ENCODE measurements at regions not wholly inside any gene's neighbourhood (a gene's known extent, or its start where the extent isn't known, plus 50 kb on each side); places are given as distances from the start of the nearest gene placed in this dataset.

- TF ChIP-seq, protein P1, sequence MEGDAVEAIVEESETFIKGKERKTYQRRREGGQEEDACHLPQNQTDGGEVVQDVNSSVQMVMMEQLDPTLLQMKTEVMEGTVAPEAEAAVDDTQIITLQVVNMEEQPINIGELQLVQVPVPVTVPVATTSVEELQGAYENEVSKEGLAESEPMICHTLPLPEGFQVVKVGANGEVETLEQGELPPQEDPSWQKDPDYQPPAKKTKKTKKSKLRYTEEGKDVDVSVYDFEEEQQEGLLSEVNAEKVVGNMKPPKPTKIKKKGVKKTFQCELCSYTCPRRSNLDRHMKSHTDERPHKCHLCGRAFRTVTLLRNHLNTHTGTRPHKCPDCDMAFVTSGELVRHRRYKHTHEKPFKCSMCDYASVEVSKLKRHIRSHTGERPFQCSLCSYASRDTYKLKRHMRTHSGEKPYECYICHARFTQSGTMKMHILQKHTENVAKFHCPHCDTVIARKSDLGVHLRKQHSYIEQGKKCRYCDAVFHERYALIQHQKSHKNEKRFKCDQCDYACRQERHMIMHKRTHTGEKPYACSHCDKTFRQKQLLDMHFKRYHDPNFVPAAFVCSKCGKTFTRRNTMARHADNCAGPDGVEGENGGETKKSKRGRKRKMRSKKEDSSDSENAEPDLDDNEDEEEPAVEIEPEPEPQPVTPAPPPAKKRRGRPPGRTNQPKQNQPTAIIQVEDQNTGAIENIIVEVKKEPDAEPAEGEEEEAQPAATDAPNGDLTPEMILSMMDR (IDR thresholded peaks at IDR 0.05; ENCODE audit: control insufficient read depth, extremely low read depth, insufficient read depth): no peak
Observed at GRCh38 chr2:128406736-128407554, 88.3 kb upstream of the HS6ST1 start.

DNA sequence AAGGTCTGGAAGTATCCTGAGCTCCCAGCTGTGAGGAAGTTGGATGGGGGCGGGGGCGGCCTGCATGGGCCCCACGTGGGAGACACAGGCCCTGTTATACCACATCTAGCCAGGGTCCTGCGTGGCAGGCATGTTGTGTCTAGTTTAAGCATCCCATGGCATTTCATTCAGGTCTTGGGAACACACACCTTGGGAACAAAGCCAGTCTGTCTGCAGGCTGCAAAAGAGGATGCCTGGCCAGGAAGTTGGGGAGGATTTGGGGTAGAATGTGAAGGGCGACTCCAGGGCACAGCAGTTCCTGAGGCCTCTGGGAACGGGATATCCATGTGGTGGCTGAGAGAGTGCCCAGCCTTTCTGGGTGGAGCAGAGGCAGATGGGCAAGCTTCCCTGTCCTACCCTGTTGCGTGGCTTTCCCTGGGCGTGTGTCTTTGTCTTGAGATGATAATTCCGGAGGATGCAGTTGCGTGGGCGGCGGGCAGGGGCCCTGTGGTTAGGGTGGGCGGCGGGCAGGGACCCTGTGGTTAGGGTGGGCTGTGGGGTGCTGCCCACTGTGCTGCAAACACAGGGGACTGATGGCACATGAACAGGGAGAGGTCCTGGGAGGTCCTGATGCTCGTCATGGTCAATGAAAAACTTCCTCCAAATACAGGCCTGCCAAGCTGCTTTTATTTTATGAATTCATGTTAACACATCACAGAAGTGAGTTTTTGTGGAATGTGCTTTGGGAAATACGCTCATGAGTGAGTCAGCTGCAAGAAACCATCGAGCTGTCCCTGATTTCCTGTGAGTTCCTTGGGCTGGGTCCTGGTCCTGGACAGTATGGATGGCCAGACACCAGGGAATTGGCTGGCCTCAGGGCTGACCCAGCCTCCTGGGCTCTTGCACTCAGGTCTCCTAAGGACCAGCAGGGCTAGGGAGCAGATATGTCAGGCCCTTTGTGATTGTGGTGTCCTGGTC lies 90.0 kb upstream of the HS6ST1 start:
- TF ChIP-seq, protein P1 (IDR thresholded peaks at IDR 0.05; ENCODE audit: control insufficient read depth, extremely low read depth, insufficient read depth): no peak
- no peak overlapping the region for H3K4me3 ChIP-seq (ENCODE audit: low read depth, low read length)
- DNase-seq (ENCODE audit: low read depth): no peak

More at GRCh38 chr2:128406736-128407554, 88.3 kb upstream of the HS6ST1 start:
- no peak overlapping the region for H3K4me3 ChIP-seq (ENCODE audit: low read depth, low read length)
- DNase-seq (ENCODE audit: low read depth): no peak

DNA sequence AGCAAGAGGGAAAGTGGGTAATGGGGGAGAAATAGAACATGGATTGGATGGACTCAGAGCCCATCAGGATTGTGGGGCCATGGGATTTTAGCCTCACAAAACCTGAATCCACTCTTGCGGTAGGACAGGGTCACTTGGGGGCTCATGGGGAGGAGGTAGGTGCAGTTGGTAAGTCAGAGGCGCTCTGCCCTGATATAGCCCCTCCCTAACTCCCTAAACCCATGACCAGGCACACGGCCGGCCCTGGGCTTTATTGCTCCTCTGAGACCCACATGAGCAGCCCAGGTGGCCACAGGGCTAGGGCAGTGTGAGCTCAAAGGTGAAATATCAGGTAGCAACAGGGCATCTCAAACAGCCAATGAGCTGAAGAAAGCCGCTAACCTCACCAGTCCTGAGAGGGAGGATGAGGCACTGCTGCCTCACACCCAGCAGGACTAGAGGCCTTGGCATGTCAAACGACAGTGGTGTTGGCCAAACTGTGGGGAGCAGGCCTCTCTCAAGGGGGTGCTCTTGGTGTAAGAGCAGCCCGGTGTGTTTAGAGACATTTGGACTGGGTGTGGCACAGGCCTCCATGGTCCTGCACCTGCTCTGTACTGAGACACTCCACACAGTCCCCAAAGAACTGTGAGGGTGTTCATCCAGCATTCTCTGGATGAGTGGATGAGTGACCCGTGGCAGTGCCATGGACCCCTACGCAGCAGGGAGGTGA lies 90.8 kb upstream of the HS6ST1 start:
- no peak overlapping the region for H3K4me3 ChIP-seq (ENCODE audit: low read depth, low read length)
- DNase-seq (ENCODE audit: low read depth): no peak
- TF ChIP-seq, protein P1 (IDR thresholded peaks at IDR 0.05; ENCODE audit: control insufficient read depth, extremely low read depth, insufficient read depth): no peak

DNA sequence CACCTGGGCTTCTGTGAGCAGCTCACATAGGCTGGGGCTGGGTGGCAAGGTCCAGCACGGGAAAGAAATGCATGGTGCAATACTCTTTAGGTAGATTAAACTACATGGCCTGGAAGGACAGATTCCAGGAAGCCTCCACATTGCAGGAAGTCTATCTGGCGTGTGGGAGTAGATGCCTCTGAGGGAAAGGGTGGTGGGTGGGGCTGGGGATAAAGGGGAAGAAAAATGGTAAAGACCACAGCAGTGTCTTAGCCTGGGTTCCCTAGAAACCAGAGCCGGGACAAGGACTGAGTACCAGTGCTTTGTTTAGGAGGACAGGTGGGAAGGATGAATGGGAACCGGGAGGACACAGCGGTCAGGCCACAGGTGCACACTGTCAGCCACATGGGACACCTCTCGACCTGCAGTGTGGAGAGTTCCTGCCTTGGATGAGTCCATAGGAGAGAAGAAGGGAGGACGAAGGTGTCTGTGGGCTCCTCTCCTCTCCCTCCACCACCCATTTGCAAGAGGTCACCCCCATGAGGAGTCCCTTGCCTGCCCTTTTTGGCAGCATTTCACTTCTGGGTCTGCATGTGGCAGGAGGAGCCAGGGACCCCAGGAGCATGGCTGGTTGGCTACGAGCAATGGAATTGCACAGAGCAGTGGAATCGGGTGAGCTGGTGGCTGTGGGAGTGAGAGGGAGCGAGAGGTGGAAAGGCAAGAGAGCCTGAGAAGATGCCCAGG lies 91.5 kb upstream of the HS6ST1 start:
- H3K4me3 ChIP-seq (ENCODE audit: low read depth, low read length): no peak overlapping the region
- no peak for DNase-seq (ENCODE audit: low read depth)
- TF ChIP-seq, protein P1 (IDR thresholded peaks at IDR 0.05; ENCODE audit: control insufficient read depth, extremely low read depth, insufficient read depth): no peak

- H3K4me3 ChIP-seq (ENCODE audit: low read depth, low read length): no peak overlapping the region
- no peak for DNase-seq (ENCODE audit: low read depth)
- TF ChIP-seq, protein P1 (IDR thresholded peaks at IDR 0.05; ENCODE audit: control insufficient read depth, extremely low read depth, insufficient read depth): no peak
Observed at GRCh38 chr2:128410758-128411215, 92.1 kb upstream of the HS6ST1 start.

GRCh38 chr2:128411431-128411830 lies 92.8 kb upstream of the HS6ST1 start:
- TF ChIP-seq, protein P1 (IDR thresholded peaks at IDR 0.05; ENCODE audit: control insufficient read depth, extremely low read depth, insufficient read depth): no peak
- no peak for DNase-seq (ENCODE audit: low read depth)
- H3K4me3 ChIP-seq (ENCODE audit: low read depth, low read length): no peak overlapping the region

Measured in LNCaP clone FGC (cell line).